Progenitor cell of endocrine pancreas (in vitro differentiated cells): ENCODE measurements at regions not wholly inside any gene's neighbourhood (a gene's known extent, or its start where the extent isn't known, plus 50 kb on each side); places are given as distances from the start of the nearest gene placed in this dataset.
A peak's percentile ranks its signal among the peaks of the same experiment; 100 is the strongest.

ENCODE experiments used
- DNase-seq: peaks from one replicate; pipeline ENCODE4 v3.0.0; 2021; ENCODE audit warnings: low spot score; ENCODE audit not compliant: unreplicated experiment
- H3K27ac Mint-ChIP-seq: 2 replicates; pipeline ENCODE4 v1.8.0; 2021; ENCODE audit warnings: mild to moderate bottlenecking, moderate library complexity, mixed read lengths
- H3K27me3 Mint-ChIP-seq: 2 replicates; pipeline ENCODE4 v1.8.0; 2021; ENCODE audit warnings: mixed read lengths
- H3K36me3 Mint-ChIP-seq: 2 replicates; pipeline ENCODE4 v1.8.0; 2022; ENCODE audit warnings: mixed read lengths; ENCODE audit not compliant: insufficient read depth
- H3K4me1 Mint-ChIP-seq: 2 replicates; pipeline ENCODE4 v1.8.0; 2021; ENCODE audit warnings: low read depth, mixed read lengths
- H3K4me3 Mint-ChIP-seq: 2 replicates; pipeline ENCODE4 v1.8.0; 2021; ENCODE audit warnings: low read depth, mild to moderate bottlenecking, moderate library complexity, mixed read lengths
- H3K9me3 Mint-ChIP-seq: 2 replicates; pipeline ENCODE4 v1.8.0; 2021; ENCODE audit warnings: low read depth, mixed read lengths
- TF ChIP-seq, protein P1 (sequence below): fragments of 200-600 bp; sonication (generic); IDR thresholded peaks from one replicate; pipeline ENCODE4 v1.5.0; 2021; ENCODE audit warnings: antibody characterized with exemption, mild to moderate bottlenecking; ENCODE audit not compliant: unreplicated experiment

DNA sequence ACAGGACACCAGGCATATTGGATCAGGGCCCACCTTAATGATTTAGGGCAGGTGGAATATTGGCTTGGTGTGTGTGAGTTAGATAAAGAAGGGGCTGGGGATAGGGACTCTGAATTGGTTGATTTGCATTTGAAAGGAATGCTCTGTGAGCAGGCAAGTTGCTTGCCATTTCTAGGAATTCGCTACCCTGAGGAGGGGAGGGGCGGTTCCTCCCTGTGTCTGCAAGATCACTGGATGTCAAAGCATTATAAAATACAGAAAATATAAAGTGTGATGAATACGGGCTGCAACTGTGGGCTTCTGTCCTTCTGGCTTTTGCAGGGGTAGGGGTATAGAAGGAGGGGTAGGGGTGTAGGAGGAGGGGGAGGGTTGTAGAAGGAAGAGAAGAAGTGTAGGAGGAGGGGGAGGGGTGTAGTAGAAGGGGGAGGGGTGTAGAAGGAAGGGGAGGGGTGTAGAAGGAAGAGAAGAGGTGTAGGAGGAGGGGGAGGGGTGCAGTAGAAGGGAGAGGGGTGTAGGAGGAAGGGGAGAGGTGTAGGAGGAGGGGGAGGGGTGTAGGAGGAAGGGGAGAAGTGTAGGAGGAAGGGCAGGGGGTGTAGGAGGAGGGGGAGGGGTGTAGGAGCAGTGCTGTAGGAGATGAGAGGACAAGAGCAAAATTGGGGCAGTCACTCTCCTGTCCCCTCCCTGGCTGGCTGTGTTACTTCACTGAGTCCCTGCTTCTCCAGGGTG is 238.0 kb upstream of the COPS8 start:
- no peak overlapping the region for H3K4me3 Mint-ChIP-seq
- H3K36me3 Mint-ChIP-seq: peaks cover 3% of the 10 kb centered on the region
- TF ChIP-seq, protein P1, sequence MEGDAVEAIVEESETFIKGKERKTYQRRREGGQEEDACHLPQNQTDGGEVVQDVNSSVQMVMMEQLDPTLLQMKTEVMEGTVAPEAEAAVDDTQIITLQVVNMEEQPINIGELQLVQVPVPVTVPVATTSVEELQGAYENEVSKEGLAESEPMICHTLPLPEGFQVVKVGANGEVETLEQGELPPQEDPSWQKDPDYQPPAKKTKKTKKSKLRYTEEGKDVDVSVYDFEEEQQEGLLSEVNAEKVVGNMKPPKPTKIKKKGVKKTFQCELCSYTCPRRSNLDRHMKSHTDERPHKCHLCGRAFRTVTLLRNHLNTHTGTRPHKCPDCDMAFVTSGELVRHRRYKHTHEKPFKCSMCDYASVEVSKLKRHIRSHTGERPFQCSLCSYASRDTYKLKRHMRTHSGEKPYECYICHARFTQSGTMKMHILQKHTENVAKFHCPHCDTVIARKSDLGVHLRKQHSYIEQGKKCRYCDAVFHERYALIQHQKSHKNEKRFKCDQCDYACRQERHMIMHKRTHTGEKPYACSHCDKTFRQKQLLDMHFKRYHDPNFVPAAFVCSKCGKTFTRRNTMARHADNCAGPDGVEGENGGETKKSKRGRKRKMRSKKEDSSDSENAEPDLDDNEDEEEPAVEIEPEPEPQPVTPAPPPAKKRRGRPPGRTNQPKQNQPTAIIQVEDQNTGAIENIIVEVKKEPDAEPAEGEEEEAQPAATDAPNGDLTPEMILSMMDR: no peak
- peaks cover 3% of the 10 kb centered on the region for H3K9me3 Mint-ChIP-seq
- H3K4me1 Mint-ChIP-seq: peaks cover 29% of the 10 kb centered on the region
- H3K27ac Mint-ChIP-seq: no peak overlapping the region
- H3K27me3 Mint-ChIP-seq: peaks cover 43% of the 10 kb centered on the region
- no peak for DNase-seq

DNA sequence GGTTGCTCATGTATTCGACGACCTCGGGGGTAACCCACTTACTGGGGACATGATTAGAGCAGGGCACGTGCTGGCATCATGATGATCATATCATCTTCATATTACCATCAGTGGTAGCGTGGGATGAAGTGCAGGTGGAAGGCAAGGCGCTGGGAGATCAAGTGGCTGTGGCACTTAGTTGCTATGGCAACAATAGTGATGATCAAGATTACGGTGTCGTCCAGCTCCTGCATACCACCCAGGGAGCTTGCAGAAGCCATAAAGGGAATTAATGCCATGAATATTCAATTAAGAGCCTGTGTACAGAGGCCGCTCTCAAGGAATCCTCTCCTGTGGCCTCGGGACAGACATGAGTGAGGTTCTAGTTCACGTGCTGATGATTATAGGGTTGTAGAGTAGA is 237.2 kb upstream of the COPS8 start:
- Mint-ChIP-seq H3K27ac (peak overlapping the region; percentile 19), H3K9me3 (peaks cover 3% of the 10 kb centered on the region), H3K4me1 (peaks cover 36% of the 10 kb centered on the region), H3K4me3 (no peak overlapping the region), H3K27me3 (peaks cover 36% of the 10 kb centered on the region), H3K36me3 (peaks cover 3% of the 10 kb centered on the region)
- DNase-seq: no peak
- TF ChIP-seq, protein P1: no peak

DNA sequence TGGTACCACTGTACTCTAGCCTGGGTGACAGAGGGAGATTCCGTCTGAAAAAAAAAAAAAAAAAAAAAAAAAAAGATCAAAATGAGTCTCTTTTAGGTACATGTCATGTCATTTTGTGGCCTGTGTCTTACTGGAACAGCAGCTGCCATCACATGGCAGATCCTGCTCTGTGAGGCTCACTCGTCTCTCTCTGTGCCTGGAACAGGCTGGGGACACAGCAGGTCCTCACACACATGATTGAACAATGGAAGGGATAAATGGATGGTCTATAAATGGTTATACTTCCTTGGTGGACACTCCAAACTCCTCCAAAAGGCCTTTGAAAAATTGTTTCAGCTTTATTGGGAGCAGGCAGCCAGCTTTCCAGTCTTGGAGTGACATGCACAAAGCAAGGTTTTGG is 236.2 kb upstream of the COPS8 start:
- peaks cover 3% of the 10 kb centered on the region for H3K9me3 Mint-ChIP-seq
- peaks cover 38% of the 10 kb centered on the region for H3K4me1 Mint-ChIP-seq
- TF ChIP-seq, protein P1: no peak
- DNase-seq: no peak
- peaks cover 1% of the 10 kb centered on the region for H3K36me3 Mint-ChIP-seq
- H3K27ac Mint-ChIP-seq: no peak overlapping the region
- no peak overlapping the region for H3K4me3 Mint-ChIP-seq
- peaks cover 32% of the 10 kb centered on the region for H3K27me3 Mint-ChIP-seq

DNA sequence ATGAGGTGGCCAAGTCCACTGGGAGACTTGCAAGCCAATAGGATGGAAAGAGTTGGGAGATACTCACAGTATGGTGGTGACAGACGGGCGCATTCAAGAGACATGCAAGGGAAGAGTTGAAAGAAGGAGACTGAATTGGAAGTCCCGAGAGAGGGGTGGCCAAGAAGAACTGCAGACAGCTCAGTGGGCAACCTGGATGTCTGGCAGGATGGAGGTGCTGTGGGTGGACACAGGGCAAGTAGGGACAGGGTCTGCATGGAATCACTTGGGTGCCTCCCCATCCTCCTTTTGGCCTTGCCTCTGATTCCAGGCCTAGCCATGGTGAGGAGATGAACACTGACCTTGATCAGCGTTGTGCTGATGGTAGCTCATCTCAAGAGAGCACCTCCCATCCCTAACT is 235.7 kb upstream of the COPS8 start:
- Mint-ChIP-seq H3K27me3 (peaks cover 29% of the 10 kb centered on the region), H3K27ac (no peak overlapping the region), H3K4me3 (no peak overlapping the region), H3K36me3 (no peaks in the 10 kb centered on the region), H3K9me3 (peaks cover 3% of the 10 kb centered on the region), H3K4me1 (peaks cover 38% of the 10 kb centered on the region)
- DNase-seq: no peak
- TF ChIP-seq, protein P1: no peak

DNA sequence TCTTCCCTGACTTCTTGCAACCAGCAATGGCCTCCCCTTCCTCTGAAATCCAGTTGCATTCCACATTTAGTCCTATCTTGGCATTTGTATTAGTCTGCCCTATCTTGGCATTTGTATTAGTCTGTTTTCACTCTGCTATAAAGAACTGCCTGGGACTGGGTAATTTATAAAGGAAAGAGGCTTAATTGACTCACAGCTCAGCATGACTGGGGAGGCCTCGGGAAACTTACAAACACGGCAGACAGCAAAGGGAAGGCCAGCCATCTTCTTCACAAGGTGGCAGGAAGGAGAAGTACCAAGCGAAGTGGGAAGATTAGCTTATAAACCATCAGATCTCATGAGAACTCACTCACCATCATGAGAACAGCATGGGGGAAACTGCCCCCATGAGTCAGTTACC is 234.5 kb upstream of the COPS8 start:
- no peak overlapping the region for H3K4me3 Mint-ChIP-seq
- H3K36me3 Mint-ChIP-seq: no peaks in the 10 kb centered on the region
- DNase-seq: no peak
- peaks cover 33% of the 10 kb centered on the region for H3K27me3 Mint-ChIP-seq
- H3K27ac Mint-ChIP-seq: no peak overlapping the region
- H3K4me1 Mint-ChIP-seq: peaks cover 35% of the 10 kb centered on the region
- no peaks in the 10 kb centered on the region for H3K9me3 Mint-ChIP-seq
- TF ChIP-seq, protein P1: no peak
